ENCODE measurements at regions not wholly inside any gene's neighbourhood (a gene's known extent, or its start where the extent isn't known, plus 50 kb on each side); places are given as distances from the start of the nearest gene placed in this dataset.
"Not testable (repeated sequence)": the region's sequence is repeated elsewhere in the genome, so short reads cannot be mapped to it uniquely, and the experiment has no call there.

GRCh38 chr5:145010834-145011233, 824.3 kb downstream of the PRELID2 start:
- DNase-seq (ENCODE audit: low spot score) (no peak), ATAC-seq (no peak)
- intact Hi-C loops (cut with DNase I): no loop called here

DNA sequence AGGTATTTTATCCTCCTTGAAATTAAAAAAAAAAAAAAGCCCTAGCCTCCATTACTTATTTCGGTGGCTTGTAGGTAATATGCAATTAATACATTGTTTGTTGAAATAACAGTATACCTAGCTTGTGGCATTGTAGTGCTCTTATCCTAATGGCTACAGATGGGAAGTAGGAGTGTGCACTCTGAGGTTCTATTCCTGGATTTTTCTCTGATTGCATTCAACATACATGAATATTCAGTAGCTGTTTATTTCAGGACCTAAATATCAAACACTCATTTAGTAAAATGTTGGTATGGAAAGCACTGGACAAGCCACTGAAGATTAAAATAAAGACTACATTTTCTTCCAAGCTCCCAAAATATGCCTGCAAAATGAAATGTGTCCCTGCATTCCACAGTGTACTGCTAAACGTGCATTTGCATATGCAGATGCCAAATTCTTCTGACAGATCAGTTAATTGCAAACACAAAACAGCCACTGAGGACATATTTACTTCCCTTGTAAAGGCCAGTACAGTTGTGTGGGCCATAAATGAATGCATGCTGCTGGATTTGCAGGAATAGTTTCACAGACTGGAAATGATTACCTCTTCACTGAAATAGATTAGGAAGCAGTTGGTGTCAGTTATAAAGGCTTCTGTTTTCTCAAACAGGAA, 826.1 kb downstream of the PRELID2 start:
- DNase-seq (ENCODE audit: low spot score): no peak
- ATAC-seq: no peak
- intact Hi-C loops (cut with DNase I): no loop called here

- intact Hi-C loops (cut with DNase I); ATAC-seq; DNase-seq (ENCODE audit: low spot score): not testable (repeated sequence)
These were observed 823.7 kb downstream of the KCTD16 start for GRCh38 chr5:144994356-144994755.

GRCh38 chr5:144983101-144983500, 812.4 kb downstream of the KCTD16 start:
- intact Hi-C loops (cut with DNase I): no loop called here
- ATAC-seq (no peak), DNase-seq (ENCODE audit: low spot score) (no peak)

DNA sequence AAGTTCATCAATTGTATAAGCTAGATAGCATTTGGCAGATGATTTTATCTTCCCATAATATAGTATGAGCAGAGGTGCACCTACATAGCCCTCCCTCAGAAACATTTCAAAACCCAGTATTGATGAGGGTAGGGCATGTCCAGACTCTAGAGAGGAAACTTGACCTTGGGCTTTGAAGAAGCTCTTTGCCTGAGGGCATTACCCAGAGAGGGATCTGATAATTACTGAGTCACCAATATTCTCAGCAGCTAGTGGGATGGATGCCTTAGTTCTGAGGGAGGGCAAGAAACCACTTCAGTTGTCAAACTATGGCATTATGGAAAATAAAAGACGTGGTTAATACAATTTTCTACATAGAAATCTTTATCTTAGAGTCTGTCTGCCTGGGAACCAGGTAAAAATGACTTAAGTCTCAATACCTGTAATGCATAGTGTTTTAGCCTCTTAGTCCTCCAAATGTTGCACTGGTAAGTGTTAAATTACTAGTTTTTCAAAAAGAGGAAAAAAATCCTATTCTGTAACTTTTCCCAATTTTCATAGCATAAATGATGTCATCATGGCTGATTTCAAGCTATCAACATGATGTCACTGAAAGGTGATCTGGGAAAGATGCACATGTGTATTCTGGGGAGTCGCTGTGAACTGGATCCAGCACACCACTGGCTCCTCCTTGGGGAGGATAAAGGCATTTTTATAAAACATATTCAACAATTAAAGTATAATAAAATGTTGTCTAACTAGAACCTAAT, 809.0 kb downstream of the KCTD16 start:
- DNase-seq (ENCODE audit: low spot score): no peak
- intact Hi-C loops (cut with DNase I): no loop called here
- no peak for ATAC-seq

GRCh38 chr5:144972317-144972716, 801.6 kb downstream of the KCTD16 start:
- intact Hi-C loops (cut with DNase I): no loop called here
- DNase-seq (ENCODE audit: low spot score): no peak
- peak; percentile 50 for ATAC-seq

GRCh38 chr5:144971108-144971850, 800.6 kb downstream of the KCTD16 start:
- intact Hi-C loops (cut with DNase I): no loop called here
- ATAC-seq: no peak
- DNase-seq (ENCODE audit: low spot score): no peak

DNA sequence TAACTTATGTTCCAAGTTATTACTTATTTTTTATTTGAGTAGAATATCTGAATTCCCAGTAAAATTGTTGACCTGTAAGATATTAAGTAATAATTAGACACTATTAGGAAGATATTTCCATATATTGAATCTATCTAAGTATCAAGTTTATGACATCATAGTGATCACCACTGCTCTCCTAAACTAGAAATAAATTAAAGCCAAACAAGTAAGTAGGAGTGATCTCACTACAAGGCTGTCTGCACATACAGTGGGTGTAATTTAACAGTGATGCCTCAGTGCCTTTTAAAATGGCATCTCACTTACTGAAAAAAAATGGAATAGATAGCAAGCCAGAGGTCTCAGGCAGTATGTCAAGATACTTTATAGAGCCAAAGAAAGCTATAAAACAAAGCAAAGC, 789.6 kb downstream of the KCTD16 start:
- intact Hi-C loops (cut with DNase I): no loop called here
- ATAC-seq: no peak
- no peak for DNase-seq (ENCODE audit: low spot score)

GRCh38 chr5:144958002-144958401, 787.3 kb downstream of the KCTD16 start:
- DNase-seq (ENCODE audit: low spot score): no peak
- intact Hi-C loops (cut with DNase I): no loop called here

GRCh38 chr5:144950996-144951395, 780.3 kb downstream of the KCTD16 start:
- intact Hi-C loops (cut with DNase I): no loop called here
- ATAC-seq (no peak), DNase-seq (ENCODE audit: low spot score) (no peak)

More at GRCh38 chr5:144958002-144958401, 787.3 kb downstream of the KCTD16 start:
- ATAC-seq: no peak

GRCh38 chr5:144947023-144947422, 776.4 kb downstream of the KCTD16 start:
- ATAC-seq: no peak
- no peak for DNase-seq (ENCODE audit: low spot score)
- intact Hi-C loops (cut with DNase I): no loop called here

DNA sequence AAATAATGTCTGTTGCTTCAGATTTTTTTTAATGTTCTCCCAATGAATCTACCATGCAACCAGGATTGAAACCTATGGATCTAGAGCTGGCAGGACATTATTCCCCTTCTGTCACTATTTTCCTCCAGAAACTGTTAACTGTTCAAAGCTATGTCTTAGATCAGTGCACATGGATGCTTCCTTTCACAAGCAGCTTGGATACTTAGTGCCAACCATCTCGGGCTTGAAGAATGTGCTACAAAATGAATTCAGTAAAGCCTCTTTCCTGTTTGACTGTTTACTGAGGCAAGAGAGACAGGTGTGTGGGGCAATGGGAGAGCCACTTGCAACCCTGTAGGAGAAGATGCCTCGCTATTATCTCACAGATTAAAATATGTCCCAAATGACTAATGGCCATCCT, 774.8 kb downstream of the KCTD16 start:
- ATAC-seq: no peak
- intact Hi-C loops (cut with DNase I): no loop called here
- no peak for DNase-seq (ENCODE audit: low spot score)

- ATAC-seq: no peak
- intact Hi-C loops (cut with DNase I): no loop called here
- no peak for DNase-seq (ENCODE audit: low spot score)
These were observed 774.3 kb downstream of the KCTD16 start for GRCh38 chr5:144944936-144945335.

DNA sequence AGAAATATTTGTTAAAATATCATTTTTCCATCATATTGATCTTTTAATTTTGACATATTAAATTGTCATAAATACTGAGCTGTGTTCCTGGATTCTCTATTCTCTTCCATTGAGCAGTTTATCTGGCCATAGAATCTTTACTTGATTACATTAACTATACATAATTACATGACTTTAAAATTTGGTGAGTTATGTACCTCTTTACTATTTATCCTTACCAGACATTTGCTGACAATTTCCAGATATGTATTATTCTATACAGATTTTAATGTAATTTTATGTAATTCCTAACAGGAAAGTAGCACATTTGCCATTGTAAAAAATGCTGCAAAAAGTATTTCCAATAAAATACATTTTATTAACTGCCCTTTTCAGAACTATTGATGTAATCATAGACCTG, 770.3 kb downstream of the KCTD16 start:
- intact Hi-C loops (cut with DNase I): no loop called here
- DNase-seq (ENCODE audit: low spot score): no peak
- no peak for ATAC-seq

DNA sequence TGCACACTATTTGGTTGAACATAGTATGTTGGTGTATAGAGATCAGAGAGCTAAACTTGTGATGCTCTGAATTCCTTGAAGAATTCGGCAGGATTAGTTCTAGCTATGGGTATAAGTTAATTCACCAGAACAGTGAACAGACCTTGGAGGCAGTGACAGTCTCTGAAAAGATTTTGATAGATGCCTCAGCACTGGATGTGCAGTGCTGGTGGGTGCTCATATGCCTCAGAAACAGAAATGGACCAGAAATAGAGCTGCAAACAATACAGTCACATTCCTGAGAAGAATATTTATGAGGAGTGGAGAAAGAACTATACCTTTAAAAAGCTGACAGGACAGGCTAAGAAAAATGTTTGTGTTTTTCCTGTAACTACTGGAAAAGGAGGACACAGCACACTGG, 747.7 kb downstream of the KCTD16 start:
- DNase-seq (ENCODE audit: low spot score) (no peak), ATAC-seq (no peak)
- intact Hi-C loops (cut with DNase I): no loop called here

GRCh38 chr5:144915452-144915851, 744.8 kb downstream of the KCTD16 start:
- intact Hi-C loops (cut with DNase I): no loop called here
- ATAC-seq: no peak
- DNase-seq (ENCODE audit: low spot score): no peak

DNA sequence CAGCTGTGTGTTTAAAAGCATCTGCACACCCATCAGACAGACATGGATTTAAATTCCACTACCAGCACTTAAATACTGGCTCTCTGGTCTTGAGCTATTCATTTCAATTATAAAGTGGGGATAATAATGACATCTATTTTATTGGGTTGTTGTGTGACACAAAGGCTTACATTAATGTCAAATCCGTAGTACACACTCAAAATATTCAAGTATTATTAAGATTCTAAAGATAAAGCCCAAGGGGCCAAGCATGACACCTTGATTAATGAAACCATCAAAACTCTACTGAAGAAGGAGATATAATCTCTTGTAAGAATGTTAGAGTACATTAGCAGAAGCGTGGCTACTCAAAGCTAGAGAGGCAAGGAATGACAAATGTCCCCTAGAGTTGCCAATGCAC, 743.0 kb downstream of the KCTD16 start:
- ATAC-seq (no peak), DNase-seq (ENCODE audit: low spot score) (no peak)
- intact Hi-C loops (cut with DNase I): no loop called here

GRCh38 chr5:144896473-144896872, 725.8 kb downstream of the KCTD16 start:
- intact Hi-C loops (cut with DNase I): no loop called here
- ATAC-seq: no peak
- DNase-seq (ENCODE audit: low spot score): no peak

- ATAC-seq (no peak), DNase-seq (ENCODE audit: low spot score) (no peak)
- intact Hi-C loops (cut with DNase I): no loop called here
These were observed 716.0 kb downstream of the KCTD16 start for GRCh38 chr5:144886668-144887067.

DNA sequence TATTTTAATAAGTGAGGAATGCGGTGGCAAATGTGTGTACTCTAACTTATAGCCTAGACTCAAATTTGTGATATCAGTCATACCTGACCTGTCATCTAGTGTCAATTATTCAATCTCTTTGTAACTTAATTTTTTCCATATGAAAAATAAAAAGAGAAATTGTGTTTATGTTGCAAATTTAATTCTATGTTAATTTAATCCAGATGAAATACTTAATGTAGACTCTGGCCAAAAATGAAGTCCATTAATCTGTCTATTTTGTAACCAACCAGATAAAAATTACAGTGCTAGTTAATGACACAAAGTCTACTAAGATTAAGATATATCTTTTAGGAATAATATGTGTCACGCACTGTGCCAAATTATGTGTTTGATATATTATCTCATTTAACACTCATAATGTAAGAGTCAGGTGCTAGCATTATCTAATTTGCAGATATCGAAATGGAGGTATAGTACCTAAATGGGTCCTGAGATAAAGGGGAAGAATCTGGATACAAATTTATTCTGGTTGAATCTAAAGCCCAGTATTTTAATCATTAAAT, 712.1 kb downstream of the KCTD16 start:
- ATAC-seq: no peak
- no peak for DNase-seq (ENCODE audit: low spot score)
- intact Hi-C loops (cut with DNase I): no loop called here

Data from sciatic nerve (tissue), 2 donors.